HAP-1 (cell line): ENCODE measurements at regions not wholly inside any gene's neighbourhood (a gene's known extent, or its start where the extent isn't known, plus 50 kb on each side); places are given as distances from the start of the nearest gene placed in this dataset.

ENCODE experiments used
- DNase-seq, 2 experiments: peaks; one replicate each; pipeline ENCODE4 v3.0.0-alpha.2; 2016 to 2020; ENCODE audit warnings: low spot score in 2 of 2
- H3K27me3 ChIP-seq: fragments of 250-450 bp; sonication (Bioruptor Pico); 2 replicates; pipeline ENCODE4 v1.5.1; 2020; ENCODE audit warnings: low read depth, mild to moderate bottlenecking, moderate library complexity
- H3K36me3 ChIP-seq: fragments of 250-450 bp; sonication (Bioruptor Pico); replicated peaks from 2 replicates; pipeline ENCODE4 v1.5.1; 2020; ENCODE audit warnings: mild to moderate bottlenecking
- H3K4me1 ChIP-seq: fragments of 250-450 bp; sonication (Bioruptor Pico); 2 replicates; pipeline ENCODE4 v1.5.1; 2020; ENCODE audit warnings: mild to moderate bottlenecking
- H3K4me3 ChIP-seq: fragments of 250-450 bp; sonication (Bioruptor Pico); 2 replicates; pipeline ENCODE4 v1.5.1; 2020; ENCODE audit warnings: mild to moderate bottlenecking, moderate library complexity
- H3K9me3 ChIP-seq: fragments of 250-450 bp; sonication (Bioruptor Pico); 2 replicates; pipeline ENCODE4 v1.5.1; 2020; ENCODE audit warnings: mild to moderate bottlenecking, moderate library complexity
- in situ Hi-C: fragments of 300-500 bp; cut with MboI; formaldehyde crosslinking; loops from 3 replicates; pipeline ENCODE4 v1.14.3; 2020; ENCODE audit warnings: low sequenced_read_pairs, inconsistent platforms, mixed read lengths

- no peaks in the 10 kb centered on the region for H3K36me3 ChIP-seq
- no peak for DNase-seq
- in situ Hi-C loops: no loop called here
- peaks cover 19% of the 10 kb centered on the region for H3K4me1 ChIP-seq
- H3K27me3 ChIP-seq: no peaks in the 10 kb centered on the region
- no peaks in the 10 kb centered on the region for H3K9me3 ChIP-seq
- H3K4me3 ChIP-seq: no peak overlapping the region
Measured at GRCh38 chr4:180465364-180465763, 1777.8 kb upstream of the TENM3 start.

GRCh38 chr4:180483036-180483435 is 1760.2 kb upstream of the TENM3 start:
- H3K4me3 ChIP-seq: no peak overlapping the region
- no peaks in the 10 kb centered on the region for H3K9me3 ChIP-seq
- DNase-seq: no peak
- no peaks in the 10 kb centered on the region for H3K27me3 ChIP-seq
- in situ Hi-C loops: no loop called here
- H3K4me1 ChIP-seq: peaks cover 12% of the 10 kb centered on the region
- no peaks in the 10 kb centered on the region for H3K36me3 ChIP-seq

- in situ Hi-C loops: no loop called here
- DNase-seq: no peak
Measured at GRCh38 chr4:180485407-180485806, 1757.8 kb upstream of the TENM3 start.

GRCh38 chr4:180486342-180486741 is 1756.9 kb upstream of the TENM3 start:
- Histone ChIP-seq H3K9me3 (no peaks in the 10 kb centered on the region), H3K27me3 (no peaks in the 10 kb centered on the region), H3K4me1 (peaks cover 17% of the 10 kb centered on the region), H3K36me3 (no peaks in the 10 kb centered on the region), H3K4me3 (no peak overlapping the region)
- in situ Hi-C loops: no loop called here
- no peak for DNase-seq

More at GRCh38 chr4:180485407-180485806, 1757.8 kb upstream of the TENM3 start:
- no peaks in the 10 kb centered on the region for H3K36me3 ChIP-seq
- H3K4me1 ChIP-seq: peaks cover 25% of the 10 kb centered on the region
- H3K9me3 ChIP-seq: no peaks in the 10 kb centered on the region
- H3K4me3 ChIP-seq: no peak overlapping the region
- H3K27me3 ChIP-seq: no peaks in the 10 kb centered on the region

- peak in 1 of 2 experiments; percentile 76 for DNase-seq
- in situ Hi-C loops: no loop called here
- H3K9me3 ChIP-seq: no peaks in the 10 kb centered on the region
- no peaks in the 10 kb centered on the region for H3K36me3 ChIP-seq
- H3K4me3 ChIP-seq: no peak overlapping the region
- H3K27me3 ChIP-seq: no peaks in the 10 kb centered on the region
- peaks cover 17% of the 10 kb centered on the region for H3K4me1 ChIP-seq
Measured at GRCh38 chr4:180489787-180490186, 1753.4 kb upstream of the TENM3 start.

GRCh38 chr4:180491210-180491609 is 1752.0 kb upstream of the TENM3 start:
- H3K9me3 ChIP-seq: no peaks in the 10 kb centered on the region
- H3K36me3 ChIP-seq: no peaks in the 10 kb centered on the region
- H3K4me1 ChIP-seq: peaks cover 17% of the 10 kb centered on the region
- H3K4me3 ChIP-seq: no peak overlapping the region
- in situ Hi-C loops: no loop called here
- no peaks in the 10 kb centered on the region for H3K27me3 ChIP-seq
- DNase-seq: no peak

- DNase-seq: no peak
- in situ Hi-C loops: no loop called here
- Histone ChIP-seq H3K27me3 (no peaks in the 10 kb centered on the region), H3K4me3 (no peak overlapping the region), H3K4me1 (peaks cover 17% of the 10 kb centered on the region), H3K9me3 (no peaks in the 10 kb centered on the region), H3K36me3 (no peaks in the 10 kb centered on the region)
Measured at GRCh38 chr4:180493299-180493698, 1749.9 kb upstream of the TENM3 start.

GRCh38 chr4:180500154-180500553 is 1743.0 kb upstream of the TENM3 start:
- DNase-seq: no peak
- in situ Hi-C loops: no loop called here

GRCh38 chr4:180512801-180513475 is 1730.3 kb upstream of the TENM3 start:
- H3K9me3 ChIP-seq: no peaks in the 10 kb centered on the region
- no peaks in the 10 kb centered on the region for H3K36me3 ChIP-seq
- peaks cover 7% of the 10 kb centered on the region for H3K4me1 ChIP-seq
- DNase-seq: peak; percentile 44 to 46
- H3K4me3 ChIP-seq: no peak overlapping the region
- no peaks in the 10 kb centered on the region for H3K27me3 ChIP-seq
- in situ Hi-C loops: no loop called here

More at GRCh38 chr4:180500154-180500553, 1743.0 kb upstream of the TENM3 start:
- Histone ChIP-seq H3K4me3 (no peak overlapping the region), H3K27me3 (no peaks in the 10 kb centered on the region), H3K36me3 (no peaks in the 10 kb centered on the region), H3K4me1 (peaks cover 6% of the 10 kb centered on the region; the same call in 1 of the 2 replicates), H3K9me3 (no peaks in the 10 kb centered on the region)

GRCh38 chr4:180518906-180519305 is 1724.3 kb upstream of the TENM3 start:
- Histone ChIP-seq H3K27me3 (no peaks in the 10 kb centered on the region), H3K9me3 (no peaks in the 10 kb centered on the region), H3K4me1 (no peaks in the 10 kb centered on the region), H3K4me3 (no peak overlapping the region), H3K36me3 (no peaks in the 10 kb centered on the region)
- in situ Hi-C loops: no loop called here
- no peak for DNase-seq

- DNase-seq: no peak
- Histone ChIP-seq H3K36me3 (no peaks in the 10 kb centered on the region), H3K9me3 (no peaks in the 10 kb centered on the region), H3K27me3 (no peaks in the 10 kb centered on the region), H3K4me3 (no peak overlapping the region), H3K4me1 (no peaks in the 10 kb centered on the region)
- in situ Hi-C loops: no loop called here
Measured at GRCh38 chr4:180521181-180521580, 1722.0 kb upstream of the TENM3 start.

- no peaks in the 10 kb centered on the region for H3K36me3 ChIP-seq
- H3K9me3 ChIP-seq: no peaks in the 10 kb centered on the region
- H3K27me3 ChIP-seq: no peaks in the 10 kb centered on the region
- H3K4me3 ChIP-seq: no peak overlapping the region
- in situ Hi-C loops: no loop called here
- no peak for DNase-seq
- H3K4me1 ChIP-seq: no peaks in the 10 kb centered on the region; the same call in 1 of the 2 replicates
Measured at GRCh38 chr4:180525523-180526077, 1717.6 kb upstream of the TENM3 start.

- in situ Hi-C loops: no loop called here
- Histone ChIP-seq H3K9me3 (no peaks in the 10 kb centered on the region), H3K36me3 (no peaks in the 10 kb centered on the region), H3K27me3 (no peaks in the 10 kb centered on the region), H3K4me3 (no peak overlapping the region), H3K4me1 (no peaks in the 10 kb centered on the region; the same call in 1 of the 2 replicates)
- DNase-seq: no peak
Measured at GRCh38 chr4:180528003-180528402, 1715.2 kb upstream of the TENM3 start.

GRCh38 chr4:180530787-180531186 is 1712.4 kb upstream of the TENM3 start:
- DNase-seq: no peak
- in situ Hi-C loops: no loop called here
- Histone ChIP-seq H3K4me3 (no peak overlapping the region), H3K9me3 (no peaks in the 10 kb centered on the region), H3K27me3 (no peaks in the 10 kb centered on the region), H3K36me3 (no peaks in the 10 kb centered on the region), H3K4me1 (no peaks in the 10 kb centered on the region; the same call in 1 of the 2 replicates)
